ENCODE measurements at regions not wholly inside any gene's neighbourhood (a gene's known extent, or its start where the extent isn't known, plus 50 kb on each side); places are given as distances from the start of the nearest gene placed in this dataset.
A peak's percentile ranks its signal among the peaks of the same experiment; 100 is the strongest.

GRCh38 chr16:79375351-79375750, 225.2 kb downstream of the MAF start:
- no peak overlapping the region for H3K27ac ChIP-seq (ENCODE audit: low read depth, low read length)
- peaks cover 10% of the 10 kb centered on the region for H3K4me1 ChIP-seq (ENCODE audit: insufficient read depth, low read length)
- H3K36me3 ChIP-seq (ENCODE audit: insufficient read depth, low read length): no peaks in the 10 kb centered on the region
- DNase-seq: no peak
- no peaks in the 10 kb centered on the region for H3K9me3 ChIP-seq (ENCODE audit: low read length)
- H3K9me3 Mint-ChIP-seq: peaks cover 4 to 16% (median 10%) of the 10 kb centered on the region in 5 donors
- no peak overlapping the region for H3K4me3 ChIP-seq (ENCODE audit: low read length)
- H3K27ac Mint-ChIP-seq: no peak overlapping the region
- H3K36me3 Mint-ChIP-seq: peaks cover 5 to 23% (median 10%) of the 10 kb centered on the region in 3 donors
- no peaks in the 10 kb centered on the region for H3K27me3 Mint-ChIP-seq
- H3K27me3 ChIP-seq (ENCODE audit: insufficient read depth, low read length, poor library complexity, severe bottlenecking): no peaks in the 10 kb centered on the region
- ChIA-PET CTCF (no interaction called here), POLR2A (no interaction called here)
- peaks cover 31 to 38% (median 32%) of the 10 kb centered on the region in 3 donors for H3K4me1 Mint-ChIP-seq
- H3K4me3 Mint-ChIP-seq: no peak overlapping the region

- POLR2A ChIA-PET: no interaction called here
- DNase-seq: peak in 3 of 5 donors; percentile 35 to 63 (median 60)
These were observed 227.9 kb downstream of the MAF start for GRCh38 chr16:79372503-79373184.

GRCh38 chr16:79370736-79371135, 229.8 kb downstream of the MAF start:
- H3K27me3 Mint-ChIP-seq: peaks cover 0 to 2% of the 10 kb centered on the region in 2 donors
- DNase-seq: peak; percentile 0 to 66 (median 23)
- no peak overlapping the region for H3K4me3 ChIP-seq (ENCODE audit: low read length)
- H3K27ac Mint-ChIP-seq: peak overlapping the region in 7 of 8 donors; percentile 41 to 94 (median 87)
- peaks cover 4 to 16% (median 12%) of the 10 kb centered on the region in 5 donors for H3K9me3 Mint-ChIP-seq
- peak overlapping the region in 5 of 7 donors; percentile 1 to 40 (median 6) for H3K4me3 Mint-ChIP-seq
- ChIA-PET POLR2A (no interaction called here), CTCF (no interaction called here)
- peaks cover 23 to 29% (median 24%) of the 10 kb centered on the region in 3 donors for H3K4me1 Mint-ChIP-seq
- no peaks in the 10 kb centered on the region for H3K9me3 ChIP-seq (ENCODE audit: low read length)
- H3K4me1 ChIP-seq (ENCODE audit: insufficient read depth, low read length): peaks cover 7% of the 10 kb centered on the region
- peaks cover 5 to 23% (median 12%) of the 10 kb centered on the region in 3 donors for H3K36me3 Mint-ChIP-seq
- H3K27me3 ChIP-seq (ENCODE audit: insufficient read depth, low read length, poor library complexity, severe bottlenecking): no peaks in the 10 kb centered on the region
- H3K36me3 ChIP-seq (ENCODE audit: insufficient read depth, low read length): no peaks in the 10 kb centered on the region
- no peak overlapping the region for H3K27ac ChIP-seq (ENCODE audit: low read depth, low read length)

More at GRCh38 chr16:79372503-79373184, 227.9 kb downstream of the MAF start:
- Histone ChIP-seq H3K27me3 (ENCODE audit: insufficient read depth, low read length, poor library complexity, severe bottlenecking) (no peaks in the 10 kb centered on the region), H3K4me1 (ENCODE audit: insufficient read depth, low read length) (peaks cover 7% of the 10 kb centered on the region), H3K27ac (ENCODE audit: low read depth, low read length) (no peak overlapping the region), H3K4me3 (ENCODE audit: low read length) (no peak overlapping the region), H3K9me3 (ENCODE audit: low read length) (no peaks in the 10 kb centered on the region), H3K36me3 (ENCODE audit: insufficient read depth, low read length) (no peaks in the 10 kb centered on the region)
- peak overlapping the region in 3 of 7 donors; percentile 11 to 34 (median 14) for H3K4me3 Mint-ChIP-seq
- peak overlapping the region; percentile 25 to 91 (median 85) for H3K27ac Mint-ChIP-seq
- CTCF ChIA-PET: interaction anchor here (0.8 kb wide), 1 partner anchor 20 kb away, joined by 3 read pairs; no protein-coding TSS in a partner anchor
- peaks cover 4 to 16% (median 10%) of the 10 kb centered on the region in 5 donors for H3K9me3 Mint-ChIP-seq
- peaks cover 5 to 18% (median 12%) of the 10 kb centered on the region in 3 donors for H3K36me3 Mint-ChIP-seq
- peaks cover 0 to 2% of the 10 kb centered on the region in 2 donors for H3K27me3 Mint-ChIP-seq
- peaks cover 23 to 29% (median 24%) of the 10 kb centered on the region in 3 donors for H3K4me1 Mint-ChIP-seq

GRCh38 chr16:79369796-79370195, 230.7 kb downstream of the MAF start:
- H3K36me3 Mint-ChIP-seq: peaks cover 5 to 20% (median 12%) of the 10 kb centered on the region in 3 donors

GRCh38 chr16:79367822-79368221, 232.7 kb downstream of the MAF start:
- H3K36me3 Mint-ChIP-seq: peaks cover 5 to 15% (median 11%) of the 10 kb centered on the region in 3 donors
- Histone ChIP-seq H3K27me3 (ENCODE audit: insufficient read depth, low read length, poor library complexity, severe bottlenecking) (no peaks in the 10 kb centered on the region), H3K9me3 (ENCODE audit: low read length) (no peaks in the 10 kb centered on the region), H3K36me3 (ENCODE audit: insufficient read depth, low read length) (no peaks in the 10 kb centered on the region), H3K27ac (ENCODE audit: low read depth, low read length) (no peak overlapping the region), H3K4me3 (ENCODE audit: low read length) (no peak overlapping the region), H3K4me1 (ENCODE audit: insufficient read depth, low read length) (peaks cover 7% of the 10 kb centered on the region)
- peaks cover 22 to 32% (median 25%) of the 10 kb centered on the region in 3 donors for H3K4me1 Mint-ChIP-seq
- H3K27me3 Mint-ChIP-seq: peaks cover 0 to 2% of the 10 kb centered on the region in 2 donors
- no peak for DNase-seq
- H3K27ac Mint-ChIP-seq: no peak overlapping the region
- POLR2A ChIA-PET: no interaction called here
- H3K9me3 Mint-ChIP-seq: peaks cover 7 to 15% (median 12%) of the 10 kb centered on the region in 5 donors
- CTCF ChIA-PET: no interaction called here
- no peak overlapping the region for H3K4me3 Mint-ChIP-seq

More at GRCh38 chr16:79369796-79370195, 230.7 kb downstream of the MAF start:
- Mint-ChIP-seq H3K4me3 (peak overlapping the region in 2 of 7 donors; percentile 15 to 65), H3K9me3 (peaks cover 7 to 16% (median 12%) of the 10 kb centered on the region in 5 donors), H3K4me1 (peaks cover 23 to 29% (median 24%) of the 10 kb centered on the region in 3 donors), H3K27me3 (peaks cover 0 to 2% of the 10 kb centered on the region in 2 donors), H3K27ac (peak overlapping the region in 6 of 8 donors; percentile 5 to 94 (median 82))
- Histone ChIP-seq H3K4me3 (ENCODE audit: low read length) (no peak overlapping the region), H3K27ac (ENCODE audit: low read depth, low read length) (no peak overlapping the region), H3K4me1 (ENCODE audit: insufficient read depth, low read length) (peaks cover 7% of the 10 kb centered on the region), H3K27me3 (ENCODE audit: insufficient read depth, low read length, poor library complexity, severe bottlenecking) (no peaks in the 10 kb centered on the region), H3K36me3 (ENCODE audit: insufficient read depth, low read length) (no peaks in the 10 kb centered on the region), H3K9me3 (ENCODE audit: low read length) (no peaks in the 10 kb centered on the region)
- POLR2A ChIA-PET: no interaction called here
- no peak for DNase-seq
- CTCF ChIA-PET: interaction anchor here (1.8 kb wide), 1 partner anchor 10 kb away, joined by 6 read pairs; no protein-coding TSS in a partner anchor

- Mint-ChIP-seq H3K4me1 (peaks cover 25 to 33% (median 31%) of the 10 kb centered on the region in 3 donors), H3K27ac (peak overlapping the region in 1 of 8 donors; percentile 64), H3K27me3 (peaks cover 0 to 2% of the 10 kb centered on the region in 2 donors), H3K4me3 (no peak overlapping the region), H3K9me3 (peaks cover 7 to 13% (median 12%) of the 10 kb centered on the region in 5 donors), H3K36me3 (peaks cover 4 to 14% (median 9%) of the 10 kb centered on the region in 3 donors)
- Histone ChIP-seq H3K9me3 (ENCODE audit: low read length) (no peaks in the 10 kb centered on the region), H3K36me3 (ENCODE audit: insufficient read depth, low read length) (no peaks in the 10 kb centered on the region), H3K4me3 (ENCODE audit: low read length) (no peak overlapping the region), H3K27me3 (ENCODE audit: insufficient read depth, low read length, poor library complexity, severe bottlenecking) (no peaks in the 10 kb centered on the region), H3K27ac (ENCODE audit: low read depth, low read length) (no peak overlapping the region), H3K4me1 (ENCODE audit: insufficient read depth, low read length) (peaks cover 14% of the 10 kb centered on the region)
- ChIA-PET POLR2A (interaction anchor here (0.5 kb wide), 1 partner anchor 70 kb away, joined by 3 read pairs; no protein-coding TSS in a partner anchor), CTCF (no interaction called here)
- DNase-seq: no peak
These were observed 233.9 kb downstream of the MAF start for GRCh38 chr16:79366635-79367034.

GRCh38 chr16:79365702-79366101, 234.8 kb downstream of the MAF start:
- peaks cover 20 to 24% (median 21%) of the 10 kb centered on the region in 3 donors for H3K4me1 Mint-ChIP-seq
- ChIA-PET CTCF (no interaction called here), POLR2A (no interaction called here)
- Histone ChIP-seq H3K4me1 (ENCODE audit: insufficient read depth, low read length) (peaks cover 14% of the 10 kb centered on the region), H3K36me3 (ENCODE audit: insufficient read depth, low read length) (no peaks in the 10 kb centered on the region), H3K9me3 (ENCODE audit: low read length) (no peaks in the 10 kb centered on the region), H3K4me3 (ENCODE audit: low read length) (no peak overlapping the region), H3K27ac (ENCODE audit: low read depth, low read length) (no peak overlapping the region), H3K27me3 (ENCODE audit: insufficient read depth, low read length, poor library complexity, severe bottlenecking) (no peaks in the 10 kb centered on the region)
- peaks cover 0 to 2% of the 10 kb centered on the region in 2 donors for H3K27me3 Mint-ChIP-seq
- H3K9me3 Mint-ChIP-seq: peaks cover 2 to 4% (median 3%) of the 10 kb centered on the region in 5 donors
- H3K27ac Mint-ChIP-seq: peak overlapping the region in 1 of 8 donors; percentile 7
- no peak for DNase-seq
- H3K4me3 Mint-ChIP-seq: no peak overlapping the region
- peaks cover 0 to 6% (median 5%) of the 10 kb centered on the region in 3 donors for H3K36me3 Mint-ChIP-seq

GRCh38 chr16:79363484-79363883, 237.1 kb downstream of the MAF start:
- no peaks in the 10 kb centered on the region for H3K27me3 Mint-ChIP-seq
- peaks cover 0 to 8% (median 5%) of the 10 kb centered on the region in 3 donors for H3K36me3 Mint-ChIP-seq
- no peaks in the 10 kb centered on the region for H3K27me3 ChIP-seq (ENCODE audit: insufficient read depth, low read length, poor library complexity, severe bottlenecking)
- DNase-seq: no peak
- CTCF ChIA-PET: no interaction called here
- H3K9me3 ChIP-seq (ENCODE audit: low read length): no peaks in the 10 kb centered on the region
- H3K27ac ChIP-seq (ENCODE audit: low read depth, low read length): no peak overlapping the region
- H3K4me1 ChIP-seq (ENCODE audit: insufficient read depth, low read length): peaks cover 7% of the 10 kb centered on the region
- H3K4me3 ChIP-seq (ENCODE audit: low read length): no peak overlapping the region
- H3K36me3 ChIP-seq (ENCODE audit: insufficient read depth, low read length): no peaks in the 10 kb centered on the region
- POLR2A ChIA-PET: no interaction called here
- peak overlapping the region in 2 of 8 donors; percentile 18 to 52 for H3K27ac Mint-ChIP-seq
- H3K9me3 Mint-ChIP-seq: peaks cover 0 to 4% (median 3%) of the 10 kb centered on the region in 5 donors
- H3K4me3 Mint-ChIP-seq: no peak overlapping the region
- peaks cover 18 to 23% (median 21%) of the 10 kb centered on the region in 3 donors for H3K4me1 Mint-ChIP-seq
